Activated CD8-positive, alpha-beta memory T cell treated with anti-CD3 and anti-CD28 coated beads for 24 hours (primary cell): ENCODE measurements at regions not wholly inside any gene's neighbourhood (a gene's known extent, or its start where the extent isn't known, plus 50 kb on each side); places are given as distances from the start of the nearest gene placed in this dataset.

Source experiments
- DNase-seq: peaks from one replicate; pipeline ENCODE4 v3.0.0-alpha.2; 2020

DNA sequence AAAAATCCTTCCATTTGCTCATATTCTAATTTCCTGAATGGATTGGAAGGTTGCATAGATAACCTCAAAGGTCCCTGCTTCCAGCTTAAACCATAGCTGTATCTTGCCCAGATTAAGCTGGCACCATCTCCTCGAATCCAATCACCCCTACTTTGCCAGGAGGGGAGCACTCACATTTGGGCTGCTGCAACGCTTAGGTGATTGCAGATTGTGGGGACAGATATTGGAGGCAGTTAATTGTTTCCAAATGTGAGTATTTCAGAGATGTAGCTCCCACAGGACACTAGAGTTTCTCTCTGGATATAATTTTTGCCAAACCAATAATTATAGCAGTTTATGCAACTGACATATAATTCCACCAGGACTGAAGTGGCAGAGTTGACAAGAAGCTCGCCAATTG is 53.5 kb upstream of the ACSL1 start:
- DNase-seq, result no peak

DNA sequence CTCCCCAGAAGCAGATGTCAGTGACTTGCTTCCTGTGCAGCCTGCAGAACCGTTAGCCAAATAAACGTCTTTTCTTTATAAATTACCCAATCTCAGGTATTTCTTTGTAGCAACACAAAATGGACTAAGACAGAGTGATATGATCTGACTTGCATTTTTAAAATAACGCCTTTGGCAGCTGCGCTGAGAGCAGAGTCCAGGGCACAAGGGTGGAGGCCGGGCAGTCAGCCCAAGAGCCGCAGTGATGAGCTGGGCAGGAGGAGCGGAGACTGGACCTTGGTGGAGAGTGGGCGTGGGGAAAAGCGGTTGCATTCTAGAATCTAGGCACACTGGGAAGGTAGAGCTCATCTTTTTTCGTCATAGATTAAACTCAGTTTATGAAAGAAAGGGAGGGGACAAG is 56.5 kb upstream of the ACSL1 start:
- DNase-seq, result no peak

DNA sequence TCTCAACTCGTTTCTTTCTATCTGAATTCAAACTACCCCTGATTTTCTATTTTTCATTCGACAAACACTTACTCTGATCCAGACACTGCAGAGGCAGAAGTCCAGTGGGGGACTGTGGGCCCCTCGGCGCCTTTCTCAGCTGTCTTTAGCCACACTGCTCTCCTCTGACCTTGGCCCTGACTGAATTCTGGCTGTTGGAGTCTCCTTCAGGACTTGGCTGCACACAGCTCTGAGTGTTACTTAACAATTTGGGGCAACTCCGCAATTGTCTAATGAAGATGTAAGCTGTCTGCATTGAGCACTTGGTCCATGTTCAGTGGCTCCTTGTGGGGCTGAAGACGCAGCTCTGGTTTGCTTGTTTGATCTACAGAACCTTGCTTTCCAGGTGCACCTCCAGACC is 57.3 kb upstream of the ACSL1 start:
- DNase-seq, result no peak

- no peak for DNase-seq
Observed at GRCh38 chr4:184884883-184885282, 59.1 kb upstream of the ACSL1 start.

DNA sequence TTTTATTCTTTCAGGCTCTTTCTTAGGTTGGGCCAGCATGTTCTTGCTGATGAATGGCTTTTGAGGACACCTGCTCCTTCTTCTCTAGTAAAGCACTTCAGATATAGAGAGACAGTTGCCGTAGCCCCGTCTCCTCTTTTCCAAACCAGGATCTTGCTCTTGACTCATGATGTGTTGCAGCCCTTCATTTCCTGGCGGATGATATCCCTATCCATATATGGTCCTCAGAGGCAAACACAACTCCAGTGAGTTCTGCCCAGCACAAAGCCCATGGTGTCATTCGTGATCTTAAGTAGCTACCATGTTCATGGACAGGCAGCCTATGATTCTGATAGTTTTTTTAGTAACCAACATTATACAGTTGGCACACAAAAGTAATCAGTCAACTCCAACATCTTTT is 59.8 kb upstream of the ACSL1 start:
- no peak for DNase-seq

- DNase-seq, result no peak
Observed at GRCh38 chr4:184887333-184887732, 61.6 kb upstream of the ACSL1 start.

DNA sequence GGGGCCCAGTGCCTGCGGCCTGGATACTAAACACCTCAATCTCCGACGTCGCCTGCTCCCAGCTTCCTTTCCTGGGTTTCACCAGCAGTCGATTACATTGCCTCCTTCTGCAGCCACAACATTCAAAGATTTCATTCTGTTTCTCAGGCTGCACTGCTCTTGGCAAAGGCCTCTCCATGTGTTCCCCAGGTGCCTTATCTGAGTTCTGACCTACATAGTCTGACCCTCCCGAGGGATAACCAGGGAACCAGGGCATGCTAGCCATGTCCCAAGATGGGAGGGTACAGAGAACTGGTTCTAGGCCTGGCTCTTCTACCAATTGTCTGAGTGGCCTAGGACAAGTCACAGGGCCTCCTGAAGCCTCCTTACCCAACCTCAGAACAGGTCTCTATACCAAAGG is 62.2 kb upstream of the ACSL1 start:
- no peak for DNase-seq

- no peak for DNase-seq
Observed at GRCh38 chr4:184889666-184890335, 64.0 kb upstream of the ACSL1 start.

DNA sequence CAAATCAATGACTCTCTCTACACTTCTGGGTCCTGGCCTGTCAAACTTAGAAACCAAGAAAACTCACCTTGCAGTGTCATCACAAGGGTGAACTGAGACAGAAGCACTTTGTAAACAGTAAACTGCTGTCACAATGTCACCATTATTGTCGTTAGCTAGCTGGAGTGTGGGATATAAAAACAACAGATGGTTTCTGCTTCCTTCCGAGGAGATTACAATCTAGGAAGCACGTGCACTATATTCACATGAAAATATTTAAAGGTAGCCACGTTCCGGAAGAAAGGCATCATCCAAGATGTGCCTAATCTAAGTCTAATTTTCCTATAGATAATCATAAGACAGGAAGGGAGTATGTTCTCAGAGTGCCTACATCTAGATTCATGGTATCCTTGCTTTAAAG is 64.7 kb upstream of the ACSL1 start:
- no peak for DNase-seq

GRCh38 chr4:184891816-184892397 is 66.1 kb upstream of the ACSL1 start:
- no peak for DNase-seq

- no peak for DNase-seq
Observed at GRCh38 chr4:184892999-184893398, 67.2 kb upstream of the ACSL1 start.

DNA sequence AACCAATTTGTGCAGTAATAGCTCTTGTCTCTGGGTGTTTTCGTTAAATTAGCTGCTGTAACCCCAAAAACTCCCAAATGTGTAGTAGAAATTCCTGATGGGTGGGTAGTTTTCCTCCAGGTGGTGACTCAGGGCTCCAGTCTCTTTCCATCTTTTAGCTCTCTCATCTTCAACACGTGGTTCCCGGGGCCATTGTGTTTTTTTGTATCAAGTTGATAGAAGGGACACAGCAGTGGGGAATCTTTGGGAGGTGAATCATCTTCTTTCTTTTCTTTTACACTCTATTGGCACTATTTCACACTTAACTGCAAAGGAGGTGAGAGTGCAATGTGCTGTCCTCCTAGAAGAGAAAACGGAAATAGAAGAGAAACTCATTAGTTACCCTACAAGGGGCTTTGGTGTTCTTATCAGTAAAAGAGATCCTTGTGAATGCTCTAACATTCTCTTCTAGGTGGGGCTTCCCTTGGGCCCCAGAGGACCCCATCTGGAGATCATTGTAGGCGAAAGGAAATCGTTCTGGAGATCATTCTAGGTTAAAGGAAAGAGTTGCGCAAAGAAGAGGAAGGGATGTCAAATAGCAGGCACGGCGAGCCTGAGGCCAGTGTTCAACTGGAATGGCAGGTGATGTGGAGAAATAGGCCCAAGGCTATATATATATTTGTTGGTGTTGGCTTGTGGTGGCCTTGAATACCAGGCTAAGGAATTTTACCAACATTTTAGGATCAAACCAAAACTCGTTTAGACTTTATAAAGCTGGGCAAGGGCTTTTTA is 68.2 kb upstream of the ACSL1 start:
- no peak for DNase-seq

DNA sequence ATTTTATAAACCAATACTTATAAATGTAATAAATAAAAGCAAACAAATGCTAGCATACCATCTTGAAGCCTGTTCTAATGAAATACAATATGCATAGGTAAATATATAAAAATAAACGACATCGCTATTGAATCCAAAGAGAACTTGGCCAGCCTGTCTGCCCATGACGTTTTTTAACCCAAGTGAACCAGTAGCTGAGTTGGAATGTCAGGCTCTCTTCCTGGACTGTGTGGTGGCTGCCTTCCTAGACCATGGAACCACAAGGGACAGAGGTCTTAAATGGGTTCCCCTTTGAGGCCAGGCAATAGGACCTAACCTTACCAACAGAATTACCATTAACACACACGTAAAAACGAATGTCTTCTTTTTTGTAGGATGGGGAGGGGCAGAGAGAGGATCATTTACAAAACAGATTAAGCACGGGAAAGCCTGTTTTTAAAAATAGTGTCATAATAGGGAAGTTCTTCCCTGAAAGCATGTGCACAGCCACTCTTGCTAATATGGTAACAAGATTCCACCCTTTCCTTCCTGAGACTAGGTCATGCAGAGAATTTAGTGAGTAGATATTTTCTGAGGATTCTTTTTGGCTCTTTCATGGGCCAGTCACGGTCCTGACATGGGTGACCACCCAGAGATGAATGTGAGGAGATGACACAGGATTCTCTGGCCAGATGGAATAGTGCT is 69.4 kb upstream of the ACSL1 start:
- DNase-seq, result no peak

DNA sequence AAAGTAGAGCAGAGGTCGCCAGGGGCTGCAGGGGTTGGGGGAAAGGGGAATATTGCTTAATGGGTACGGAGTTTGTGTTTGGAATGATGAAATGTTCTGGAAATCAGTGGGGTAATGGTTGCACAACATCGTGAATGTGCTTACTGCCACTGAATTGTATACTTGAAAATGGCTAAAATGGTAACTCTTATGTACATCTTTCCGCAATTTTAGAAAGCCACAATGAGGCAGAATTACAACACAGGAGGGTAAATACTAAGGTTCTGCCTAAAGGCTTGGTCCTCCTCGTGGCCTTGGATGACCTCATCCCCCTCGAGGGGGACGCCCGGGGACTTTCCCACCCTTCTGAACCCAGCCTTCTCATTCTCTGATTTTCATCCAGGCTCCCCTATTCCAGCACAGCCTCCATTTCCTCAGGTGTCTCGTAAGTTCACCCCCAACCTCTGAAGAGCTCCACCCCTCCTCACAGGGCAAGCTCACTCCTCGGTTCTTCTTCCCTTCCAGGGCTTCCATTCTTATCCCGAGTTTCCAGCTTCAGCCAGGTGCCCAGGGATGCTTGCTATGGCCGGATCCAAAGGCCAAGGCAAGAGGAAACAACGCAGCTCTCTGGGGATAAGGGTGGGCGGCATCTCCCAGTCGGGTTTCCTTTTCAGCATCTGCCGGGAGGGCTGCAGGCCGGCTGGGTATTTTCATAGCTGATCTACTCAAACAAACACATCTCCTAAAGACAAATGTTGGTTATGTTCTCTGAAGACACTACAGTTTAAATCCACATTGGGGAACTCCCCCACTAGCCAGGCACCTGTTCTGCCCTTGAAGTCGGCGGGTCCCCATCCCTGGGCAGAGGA is 71.3 kb upstream of the ACSL1 start:
- no peak for DNase-seq

DNA sequence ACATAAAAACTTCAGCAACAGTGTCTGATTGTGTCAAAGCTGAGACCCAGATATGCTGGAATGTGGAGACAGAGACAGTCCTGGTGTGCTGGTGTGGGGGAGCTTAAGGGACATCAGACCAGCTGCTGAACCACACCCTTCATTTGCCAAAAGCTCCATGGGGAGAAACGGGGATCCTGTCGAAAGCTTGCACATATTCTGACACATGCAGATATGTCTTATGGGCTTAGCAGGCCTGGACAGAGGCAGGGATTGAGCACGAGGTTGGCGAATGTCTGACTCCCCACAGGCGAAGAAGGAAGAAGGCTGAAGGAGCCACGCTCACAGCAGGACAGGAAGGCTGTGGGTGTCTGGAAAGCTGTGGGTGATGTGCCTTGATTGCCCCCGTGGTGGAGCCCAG is 72.1 kb upstream of the ACSL1 start:
- DNase-seq, result no peak

DNA sequence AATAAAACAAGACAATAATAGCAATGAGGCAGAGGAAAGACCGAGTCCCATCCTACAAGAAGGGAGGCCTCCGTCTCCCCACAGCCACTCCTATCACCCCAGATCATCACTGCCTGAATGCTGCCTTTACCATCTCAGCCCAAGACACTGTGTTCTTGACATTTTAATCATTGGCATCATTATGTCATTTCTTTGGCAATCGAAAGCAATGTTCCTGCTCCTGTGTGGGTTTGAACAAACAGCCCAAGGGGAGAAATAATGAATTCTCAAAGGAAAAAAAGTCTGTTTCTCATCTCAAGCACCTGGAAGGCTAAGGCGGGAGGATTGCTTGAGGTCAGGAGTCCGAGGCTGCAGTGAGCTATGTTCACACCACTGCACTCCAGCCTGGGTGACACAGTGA is 73.0 kb upstream of the ACSL1 start:
- no peak for DNase-seq

- DNase-seq, result no peak
Observed at GRCh38 chr4:184899261-184900134, 73.7 kb upstream of the ACSL1 start.

DNA sequence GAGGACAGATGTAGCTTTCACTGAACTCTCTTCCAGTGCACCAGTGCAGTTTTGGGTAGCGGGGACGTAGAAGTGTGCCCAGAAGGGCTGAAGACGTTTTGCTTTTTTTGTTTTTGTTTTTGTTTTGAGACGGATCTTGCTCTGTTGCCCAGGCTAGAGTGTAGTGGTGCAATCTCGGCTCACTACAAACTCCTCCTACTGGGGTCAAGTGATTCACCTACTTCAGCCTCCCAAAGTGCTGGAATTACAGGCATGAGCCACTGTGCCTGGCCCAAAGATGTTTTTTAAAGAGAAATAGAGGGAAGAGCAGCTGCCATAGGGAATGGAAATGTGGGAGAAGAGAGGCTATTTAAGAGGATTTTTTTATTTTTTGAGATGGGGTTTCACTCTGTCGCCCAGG is 74.4 kb upstream of the ACSL1 start:
- DNase-seq, result no peak

DNA sequence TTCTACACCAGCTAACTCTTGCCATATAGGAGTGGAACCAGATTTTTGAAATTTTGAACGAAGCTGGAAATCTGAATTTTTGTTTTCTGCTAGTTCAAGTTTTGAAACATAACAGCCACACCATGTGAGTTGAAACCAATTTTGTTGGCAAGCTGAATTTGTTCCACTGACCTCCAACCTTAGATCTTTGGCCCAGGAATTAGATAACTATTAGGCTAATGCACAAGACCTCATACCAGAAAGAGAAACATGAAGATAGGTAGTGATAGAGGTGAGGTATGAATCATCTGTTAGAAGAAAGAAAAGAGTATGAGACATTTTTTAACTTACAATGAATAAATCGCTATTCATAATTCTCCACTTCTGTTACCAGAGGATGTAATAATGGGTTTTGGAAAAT is 76.8 kb upstream of the ACSL1 start:
- no peak for DNase-seq

DNA sequence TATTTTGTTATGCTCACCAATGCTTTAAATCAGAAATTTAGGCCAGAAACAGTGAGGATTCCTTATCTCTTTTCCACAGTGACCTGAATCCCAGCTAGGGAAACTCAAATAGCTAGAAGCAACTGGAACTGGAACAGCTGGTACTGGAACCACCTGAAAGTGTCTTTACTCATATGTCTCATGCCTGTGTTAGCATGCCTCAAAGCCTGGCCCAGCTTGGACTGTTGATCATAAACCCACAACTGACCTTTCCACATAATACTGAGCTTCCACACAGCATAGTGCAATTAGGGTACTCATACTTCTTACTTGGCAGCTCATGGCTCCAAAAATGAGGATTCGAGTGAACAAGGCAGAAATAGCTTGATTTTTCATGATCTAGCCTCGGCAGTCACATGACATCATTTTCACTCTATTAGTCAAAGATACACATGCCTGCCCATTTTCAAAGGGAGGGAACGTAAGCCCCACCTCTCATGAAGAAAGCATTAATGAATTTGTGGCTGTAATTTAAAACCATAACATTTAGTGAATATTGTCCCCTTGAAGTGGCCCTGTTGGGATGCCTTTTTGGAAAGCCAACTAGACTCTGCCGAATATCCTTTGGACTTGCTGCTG is 80.8 kb upstream of the ACSL1 start:
- DNase-seq, result no peak

DNA sequence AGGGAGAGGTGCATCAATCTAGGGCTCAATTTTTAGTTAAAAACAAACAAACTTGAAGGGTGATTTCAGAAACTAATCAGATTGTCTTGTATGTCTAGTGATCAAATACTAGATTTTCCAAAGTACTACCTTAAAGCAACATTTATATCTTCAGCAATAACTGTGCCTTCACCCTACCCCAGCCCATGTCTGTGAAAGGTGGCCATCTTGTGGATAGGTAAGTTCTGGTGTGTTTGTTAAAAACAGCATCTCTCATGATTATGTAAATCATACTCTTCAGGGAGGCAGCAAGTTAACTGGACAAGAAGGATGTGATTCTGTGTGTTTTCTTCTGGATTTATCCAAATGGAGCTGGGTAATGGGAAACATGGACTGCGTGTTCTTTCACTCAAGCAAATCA is 81.4 kb upstream of the ACSL1 start:
- no peak for DNase-seq
